Ovary (tissue), 7 donors: ENCODE measurements at regions not wholly inside any gene's neighbourhood (a gene's known extent, or its start where the extent isn't known, plus 50 kb on each side); places are given as distances from the start of the nearest gene placed in this dataset.

Experiments used
- DNase-seq, 5 donors: peaks; one replicate each; pipeline ENCODE4 v3.0.0-alpha.2; 2019 to 2020
- H3K27ac ChIP-seq, 2 donors: fragments of 200-600 bp; one replicate each; pipeline versions ENCODE4 v1.5.1 to v1.8.0; 2019 to 2022
- H3K27me3 ChIP-seq: fragments of 200-600 bp; one replicate; pipeline ENCODE4 v1.8.0; 2022
- H3K36me3 ChIP-seq: fragments of 200-600 bp; sonication (generic); one replicate; pipeline ENCODE4 v1.5.1; 2019
- H3K4me1 ChIP-seq: one replicate; pipeline ENCODE4 v1.8.1; 2013; ENCODE audit warnings: mild to moderate bottlenecking, moderate library complexity; ENCODE audit not compliant: insufficient read depth
- H3K4me3 ChIP-seq: fragments of 200-600 bp; sonication (generic); one replicate; pipeline ENCODE4 v1.5.1; 2017
- H3K9me3 ChIP-seq, 2 donors: fragments of 200-600 bp in 1 of 2; sonication (generic) in 1 of 2; one replicate each; pipeline versions ENCODE4 v1.5.1 to v1.8.1; 2013 to 2019; ENCODE audit warnings: mild to moderate bottlenecking in 1 of 2, moderate library complexity in 1 of 2
- CTCF ChIP-seq, 3 donors: fragments of 450-650 bp in 2 of 3; fragments of 200-600 bp in 1 of 3; IDR thresholded peaks; one replicate each; pipeline versions ENCODE4 v1.5.1 to v1.8.0; 2016 to 2022; ENCODE audit warnings: antibody characterized with exemption in 3 of 3, mild to moderate bottlenecking in 1 of 3
- EP300 ChIP-seq: sonication (generic); formaldehyde crosslinking; IDR thresholded peaks from one replicate; pipeline ENCODE4 v1.6.1; 2017; ENCODE audit warnings: antibody characterized with exemption
- POLR2A ChIP-seq: fragments of 450-650 bp; IDR thresholded peaks from one replicate; pipeline ENCODE4 v1.6.1; 2017; ENCODE audit warnings: antibody characterized with exemption, mild to moderate bottlenecking, moderate library complexity
- WGBS, 3 donors: extraction: QIAGEN DNeasy Blood & Tissue Kit in 1 of 3; methylation state at CpG; one replicate each; pipeline versions ENCODE4 v1.1.5 to v1.1.7; 2013 to 2017; 5-methylcytosine and 5-hydroxymethylcytosine counted together
- intact Hi-C, 4 donors: fragments of 100-400 bp; cut with DNase I; formaldehyde crosslinking; loops; one replicate each; pipeline versions ENCODE4 v1.11.0 to v1.15.1; 2022 to 2023
- donor health status: DM: no; HTN: no; CAD: no; lungs with moderate emphysema.
- donor health status: DM: no; HTN: no; CAD: no.
- donor health status: Bipolar disorder and iron deficiency.
- donor health status: DM: no; HTN: no; CAD: no.
- donor health status: DM: yes; HTN: yes; CAD: no.

GRCh38 chrX:22800360-22800759, 199.4 kb upstream of the DDX53 start:
- H3K4me1 ChIP-seq: no peaks in the 10 kb centered on the region
- TF ChIP-seq CTCF (IDR thresholded peaks at IDR 0.05) (no peak), EP300 (no peak), POLR2A (no peak)
- H3K4me3 ChIP-seq: no peak overlapping the region
- no peak for DNase-seq
- H3K27ac ChIP-seq: no peak overlapping the region
- H3K27me3 ChIP-seq: no peaks in the 10 kb centered on the region
- 45 to 54% (median 53%) methylated on average over 4 of the region's 4 CpGs for WGBS, 3 donors
- no peaks in the 10 kb centered on the region for H3K9me3 ChIP-seq
- intact Hi-C loops: no loop called here
- H3K36me3 ChIP-seq: no peaks in the 10 kb centered on the region

- no peaks in the 10 kb centered on the region for H3K27me3 ChIP-seq
- H3K4me1 ChIP-seq: no peaks in the 10 kb centered on the region
- no peak overlapping the region for H3K27ac ChIP-seq
- H3K4me3 ChIP-seq: no peak overlapping the region
- WGBS, 3 donors: 10 to 33% (median 24%) methylated on average over 1 of the region's 1 CpG
- no peak for DNase-seq
- no peaks in the 10 kb centered on the region for H3K9me3 ChIP-seq
- TF ChIP-seq CTCF (IDR thresholded peaks at IDR 0.05) (no peak), POLR2A (no peak), EP300 (no peak)
- no peaks in the 10 kb centered on the region for H3K36me3 ChIP-seq
- intact Hi-C loops: no loop called here
Measured at GRCh38 chrX:22800806-22801205, 199.0 kb upstream of the DDX53 start.

DNA sequence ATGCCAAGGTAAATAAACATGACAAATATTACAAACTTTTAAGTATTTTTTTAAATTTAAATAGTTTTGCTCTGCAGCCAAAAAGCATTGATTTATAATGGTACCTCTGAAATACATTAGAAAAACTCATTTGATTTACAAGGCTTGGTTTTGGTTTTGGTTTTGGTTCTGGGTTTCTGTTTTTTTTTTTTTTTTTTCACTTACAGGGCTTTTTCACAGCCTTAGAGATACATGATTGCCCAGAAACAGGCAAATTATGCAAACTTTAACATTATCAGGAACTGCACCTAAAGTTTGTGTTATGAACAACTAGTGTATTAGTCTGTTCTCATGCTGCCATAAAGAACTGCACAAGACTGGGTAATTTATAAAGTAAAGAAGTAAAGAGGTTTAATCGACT, 196.4 kb upstream of the DDX53 start:
- H3K4me3 ChIP-seq: no peak overlapping the region
- intact Hi-C loops: no loop called here
- TF ChIP-seq POLR2A (no peak), CTCF (IDR thresholded peaks at IDR 0.05) (no peak), EP300 (no peak)
- no peaks in the 10 kb centered on the region for H3K4me1 ChIP-seq
- DNase-seq: no peak
- no peak overlapping the region for H3K27ac ChIP-seq
- H3K9me3 ChIP-seq: no peaks in the 10 kb centered on the region
- WGBS, 3 donors: 33 to 64% (median 62%) methylated on average over 1 of the region's 1 CpG
- no peaks in the 10 kb centered on the region for H3K27me3 ChIP-seq
- no peaks in the 10 kb centered on the region for H3K36me3 ChIP-seq

- H3K27ac ChIP-seq: no peak overlapping the region
- 40 to 45% (median 40%) methylated on average over 2 of the region's 2 CpGs for WGBS, 3 donors
- no peak for DNase-seq
- H3K4me1 ChIP-seq: no peaks in the 10 kb centered on the region
- H3K4me3 ChIP-seq: no peak overlapping the region
- H3K9me3 ChIP-seq: no peaks in the 10 kb centered on the region
- no peaks in the 10 kb centered on the region for H3K27me3 ChIP-seq
- H3K36me3 ChIP-seq: no peaks in the 10 kb centered on the region
- intact Hi-C loops: no loop called here
- no peak for TF ChIP-seq CTCF (IDR thresholded peaks at IDR 0.05)
- no peak for TF ChIP-seq EP300
- no peak for TF ChIP-seq POLR2A
Measured at GRCh38 chrX:22810876-22811275, 188.9 kb upstream of the DDX53 start.

DNA sequence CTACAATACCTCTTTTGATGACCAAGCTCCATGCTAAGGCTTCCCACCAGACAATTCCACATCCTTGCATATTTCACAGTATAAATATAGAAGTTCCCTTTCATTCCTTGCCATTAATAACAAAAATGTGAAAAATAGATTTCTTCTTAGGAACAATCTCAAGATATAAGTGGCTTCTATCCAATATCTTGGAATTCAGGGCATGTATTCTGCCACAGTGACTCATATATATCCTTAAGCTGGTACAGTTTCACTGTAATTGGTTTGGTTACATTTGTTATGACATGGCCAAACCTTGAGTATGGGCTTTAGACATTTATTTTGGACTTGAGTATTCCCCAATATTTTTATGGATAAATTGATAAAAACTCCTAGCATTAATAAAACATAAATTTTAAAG, 181.7 kb upstream of the DDX53 start:
- intact Hi-C loops: no loop called here
- Histone ChIP-seq H3K4me1 (no peaks in the 10 kb centered on the region), H3K4me3 (no peak overlapping the region), H3K27me3 (no peaks in the 10 kb centered on the region), H3K9me3 (no peaks in the 10 kb centered on the region), H3K27ac (no peak overlapping the region), H3K36me3 (no peaks in the 10 kb centered on the region)
- no peak for DNase-seq
- TF ChIP-seq CTCF (IDR thresholded peaks at IDR 0.05) (no peak), POLR2A (no peak), EP300 (no peak)
